Kidney (tissue), 13 donors: ENCODE measurements at regions not wholly inside any gene's neighbourhood (a gene's known extent, or its start where the extent isn't known, plus 50 kb on each side); places are given as distances from the start of the nearest gene placed in this dataset.

Experiments
- DNase-seq, 5 donors: peaks; one replicate each; pipeline ENCODE4 v3.0.0-alpha.2; 2013 to 2020
- FAIRE-seq: peaks from 2 replicates; lab custom pipeline; 2012; peaks lifted over from hg19 to GRCh38; lab: Jason Lieb, UNC
- H3K27ac ChIP-seq, 2 donors: one replicate each; pipeline ENCODE4 v1.7.0; 2013; ENCODE audit warnings: low read depth in 2 of 2, low read length in 2 of 2, inconsistent platforms in 1 of 2
- H3K27me3 ChIP-seq: one replicate; pipeline ENCODE4 v1.7.1; 2013; ENCODE audit warnings: low read length, inconsistent platforms; ENCODE audit not compliant: control insufficient read depth, insufficient read depth
- H3K36me3 ChIP-seq, 3 donors: one replicate each; pipeline versions ENCODE4 v1.7.0 to v1.7.1; 2013; ENCODE audit warnings: low read length in 3 of 3, control low read depth in 1 of 3, inconsistent platforms in 1 of 3; ENCODE audit not compliant: insufficient read depth in 3 of 3, control insufficient read depth in 2 of 3
- H3K4me1 ChIP-seq, 3 donors: one replicate each; pipeline versions ENCODE4 v1.7.0 to v1.7.1; 2013; ENCODE audit warnings: low read length in 3 of 3, inconsistent platforms in 1 of 3, low read depth in 1 of 3; ENCODE audit not compliant: control insufficient read depth in 2 of 3, insufficient read depth in 2 of 3
- H3K4me3 ChIP-seq, 3 donors: one replicate each; pipeline versions ENCODE4 v1.7.0 to v1.8.1; 2013; ENCODE audit warnings: low read length in 3 of 3, control low read depth in 1 of 3, inconsistent platforms in 1 of 3
- H3K9ac ChIP-seq, 3 donors: one replicate each; pipeline versions ENCODE4 v1.7.0 to v1.7.1; 2013; ENCODE audit warnings: low read length in 3 of 3, control low read depth in 1 of 3, inconsistent platforms in 1 of 3
- H3K9me3 ChIP-seq, 3 donors: one replicate each; pipeline versions ENCODE4 v1.7.0 to v1.7.1; 2013; ENCODE audit warnings: low read length in 3 of 3, control low read depth in 1 of 3, inconsistent platforms in 1 of 3; ENCODE audit not compliant: control insufficient read depth in 2 of 3, insufficient read depth in 1 of 3
- intact Hi-C: fragments of 100-400 bp; cut with DNase I; formaldehyde crosslinking; loops from one replicate; pipeline ENCODE4 v1.11.1; 2022
- TF ChIP-seq, protein P1 (sequence below): IDR thresholded peaks from 3 replicates; pipeline ENCODE4 v1.5.1; 2012; ENCODE audit warnings: mild to moderate bottlenecking, moderate library complexity, borderline replicate concordance; ENCODE audit not compliant: insufficient read depth; ENCODE audit errors: extremely low read depth
- donor health status: control.
- donor health status: control.
- donor health status: control.
- donor health status: control.
- donor health status: control.
- donor health status: DM: yes; HTN: yes; CAD: no.
- donor health status: Normal renal cell carcinoma (clear cell type).

- no peaks in the 10 kb centered on the region for H3K27me3 ChIP-seq
- H3K36me3 ChIP-seq, result no peaks in the 10 kb centered on the region
- TF ChIP-seq, protein P1, sequence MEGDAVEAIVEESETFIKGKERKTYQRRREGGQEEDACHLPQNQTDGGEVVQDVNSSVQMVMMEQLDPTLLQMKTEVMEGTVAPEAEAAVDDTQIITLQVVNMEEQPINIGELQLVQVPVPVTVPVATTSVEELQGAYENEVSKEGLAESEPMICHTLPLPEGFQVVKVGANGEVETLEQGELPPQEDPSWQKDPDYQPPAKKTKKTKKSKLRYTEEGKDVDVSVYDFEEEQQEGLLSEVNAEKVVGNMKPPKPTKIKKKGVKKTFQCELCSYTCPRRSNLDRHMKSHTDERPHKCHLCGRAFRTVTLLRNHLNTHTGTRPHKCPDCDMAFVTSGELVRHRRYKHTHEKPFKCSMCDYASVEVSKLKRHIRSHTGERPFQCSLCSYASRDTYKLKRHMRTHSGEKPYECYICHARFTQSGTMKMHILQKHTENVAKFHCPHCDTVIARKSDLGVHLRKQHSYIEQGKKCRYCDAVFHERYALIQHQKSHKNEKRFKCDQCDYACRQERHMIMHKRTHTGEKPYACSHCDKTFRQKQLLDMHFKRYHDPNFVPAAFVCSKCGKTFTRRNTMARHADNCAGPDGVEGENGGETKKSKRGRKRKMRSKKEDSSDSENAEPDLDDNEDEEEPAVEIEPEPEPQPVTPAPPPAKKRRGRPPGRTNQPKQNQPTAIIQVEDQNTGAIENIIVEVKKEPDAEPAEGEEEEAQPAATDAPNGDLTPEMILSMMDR, result no peak
- H3K9ac ChIP-seq, result no peak overlapping the region
- DNase-seq (no peak), FAIRE-seq (no peak)
- intact Hi-C loops, result no loop called here
- no peak overlapping the region for H3K4me3 ChIP-seq
- no peak overlapping the region for H3K27ac ChIP-seq
- H3K4me1 ChIP-seq, result no peaks in the 10 kb centered on the region
- H3K9me3 ChIP-seq, result no peaks in the 10 kb centered on the region
These were observed 145.3 kb downstream of the C1D start for GRCh38 chr2:67917332-67918054.

GRCh38 chr2:67918471-67918870, 144.3 kb downstream of the C1D start:
- H3K36me3 ChIP-seq, result no peaks in the 10 kb centered on the region
- no peak overlapping the region for H3K27ac ChIP-seq
- no peak overlapping the region for H3K4me3 ChIP-seq
- H3K27me3 ChIP-seq, result no peaks in the 10 kb centered on the region
- FAIRE-seq, result no peak
- no peaks in the 10 kb centered on the region for H3K9me3 ChIP-seq
- intact Hi-C loops, result no loop called here
- TF ChIP-seq, protein P1, result no peak
- H3K9ac ChIP-seq, result no peak overlapping the region
- no peak for DNase-seq
- no peaks in the 10 kb centered on the region for H3K4me1 ChIP-seq

GRCh38 chr2:67919490-67919889, 143.3 kb downstream of the C1D start:
- Histone ChIP-seq H3K27ac (no peak overlapping the region), H3K9ac (no peak overlapping the region), H3K4me3 (no peak overlapping the region), H3K4me1 (no peaks in the 10 kb centered on the region), H3K27me3 (no peaks in the 10 kb centered on the region), H3K36me3 (no peaks in the 10 kb centered on the region), H3K9me3 (no peaks in the 10 kb centered on the region)
- intact Hi-C loops, result no loop called here
- FAIRE-seq (no peak), DNase-seq (no peak)
- TF ChIP-seq, protein P1, result no peak
